Kidney (tissue), 13 donors: ENCODE measurements at regions not wholly inside any gene's neighbourhood (a gene's known extent, or its start where the extent isn't known, plus 50 kb on each side); places are given as distances from the start of the nearest gene placed in this dataset.
"Not testable (repeated sequence)": the region's sequence is repeated elsewhere in the genome, so short reads cannot be mapped to it uniquely, and the experiment has no call there.

Source experiments
- DNase-seq, 5 donors: peaks; one replicate each; pipeline ENCODE4 v3.0.0-alpha.2; 2013 to 2020
- FAIRE-seq: peaks from 2 replicates; lab custom pipeline; 2012; peaks lifted over from hg19 to GRCh38; lab: Jason Lieb, UNC
- H3K27ac ChIP-seq, 2 donors: one replicate each; pipeline ENCODE4 v1.7.0; 2013; ENCODE audit warnings: low read depth in 2 of 2, low read length in 2 of 2, inconsistent platforms in 1 of 2
- H3K27me3 ChIP-seq: one replicate; pipeline ENCODE4 v1.7.1; 2013; ENCODE audit warnings: low read length, inconsistent platforms; ENCODE audit not compliant: control insufficient read depth, insufficient read depth
- H3K36me3 ChIP-seq, 3 donors: one replicate each; pipeline versions ENCODE4 v1.7.0 to v1.7.1; 2013; ENCODE audit warnings: low read length in 3 of 3, control low read depth in 1 of 3, inconsistent platforms in 1 of 3; ENCODE audit not compliant: insufficient read depth in 3 of 3, control insufficient read depth in 2 of 3
- H3K4me1 ChIP-seq, 3 donors: one replicate each; pipeline versions ENCODE4 v1.7.0 to v1.7.1; 2013; ENCODE audit warnings: low read length in 3 of 3, inconsistent platforms in 1 of 3, low read depth in 1 of 3; ENCODE audit not compliant: control insufficient read depth in 2 of 3, insufficient read depth in 2 of 3
- H3K4me3 ChIP-seq, 3 donors: one replicate each; pipeline versions ENCODE4 v1.7.0 to v1.8.1; 2013; ENCODE audit warnings: low read length in 3 of 3, control low read depth in 1 of 3, inconsistent platforms in 1 of 3
- H3K9ac ChIP-seq, 3 donors: one replicate each; pipeline versions ENCODE4 v1.7.0 to v1.7.1; 2013; ENCODE audit warnings: low read length in 3 of 3, control low read depth in 1 of 3, inconsistent platforms in 1 of 3
- H3K9me3 ChIP-seq, 3 donors: one replicate each; pipeline versions ENCODE4 v1.7.0 to v1.7.1; 2013; ENCODE audit warnings: low read length in 3 of 3, control low read depth in 1 of 3, inconsistent platforms in 1 of 3; ENCODE audit not compliant: control insufficient read depth in 2 of 3, insufficient read depth in 1 of 3
- intact Hi-C: fragments of 100-400 bp; cut with DNase I; formaldehyde crosslinking; loops from one replicate; pipeline ENCODE4 v1.11.1; 2022
- TF ChIP-seq, protein P1 (sequence below): IDR thresholded peaks from 3 replicates; pipeline ENCODE4 v1.5.1; 2012; ENCODE audit warnings: mild to moderate bottlenecking, moderate library complexity, borderline replicate concordance; ENCODE audit not compliant: insufficient read depth; ENCODE audit errors: extremely low read depth
- donor health status: control.
- donor health status: control.
- donor health status: control.
- donor health status: control.
- donor health status: control.
- donor health status: DM: yes; HTN: yes; CAD: no.
- donor health status: Normal renal cell carcinoma (clear cell type).

DNA sequence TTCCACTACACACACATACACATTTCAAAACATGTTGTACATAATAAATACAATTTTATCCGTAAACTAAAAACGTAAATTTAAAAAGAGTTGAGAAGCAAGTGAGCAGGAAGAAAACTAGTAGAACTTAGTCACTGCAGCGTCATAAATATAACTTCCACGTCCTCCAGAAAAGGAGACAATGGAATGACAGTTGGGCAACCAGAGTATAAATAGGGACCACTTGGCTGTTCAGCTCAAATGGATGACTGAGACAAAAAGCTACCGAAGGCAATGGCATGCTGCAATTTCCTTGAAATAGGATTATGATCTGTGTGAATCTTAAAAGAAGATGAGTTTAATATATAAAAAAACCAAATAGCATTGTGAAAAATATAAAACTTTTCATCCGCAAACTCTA lies 438.5 kb upstream of the RGMB start:
- Histone ChIP-seq H3K9me3 (peaks cover 0 to 3% (median 0%) of the 10 kb centered on the region in 3 donors), H3K4me1 (no peaks in the 10 kb centered on the region), H3K36me3 (no peaks in the 10 kb centered on the region), H3K27me3 (no peaks in the 10 kb centered on the region), H3K4me3 (no peak overlapping the region), H3K27ac (no peak overlapping the region), H3K9ac (no peak overlapping the region)
- TF ChIP-seq, protein P1, sequence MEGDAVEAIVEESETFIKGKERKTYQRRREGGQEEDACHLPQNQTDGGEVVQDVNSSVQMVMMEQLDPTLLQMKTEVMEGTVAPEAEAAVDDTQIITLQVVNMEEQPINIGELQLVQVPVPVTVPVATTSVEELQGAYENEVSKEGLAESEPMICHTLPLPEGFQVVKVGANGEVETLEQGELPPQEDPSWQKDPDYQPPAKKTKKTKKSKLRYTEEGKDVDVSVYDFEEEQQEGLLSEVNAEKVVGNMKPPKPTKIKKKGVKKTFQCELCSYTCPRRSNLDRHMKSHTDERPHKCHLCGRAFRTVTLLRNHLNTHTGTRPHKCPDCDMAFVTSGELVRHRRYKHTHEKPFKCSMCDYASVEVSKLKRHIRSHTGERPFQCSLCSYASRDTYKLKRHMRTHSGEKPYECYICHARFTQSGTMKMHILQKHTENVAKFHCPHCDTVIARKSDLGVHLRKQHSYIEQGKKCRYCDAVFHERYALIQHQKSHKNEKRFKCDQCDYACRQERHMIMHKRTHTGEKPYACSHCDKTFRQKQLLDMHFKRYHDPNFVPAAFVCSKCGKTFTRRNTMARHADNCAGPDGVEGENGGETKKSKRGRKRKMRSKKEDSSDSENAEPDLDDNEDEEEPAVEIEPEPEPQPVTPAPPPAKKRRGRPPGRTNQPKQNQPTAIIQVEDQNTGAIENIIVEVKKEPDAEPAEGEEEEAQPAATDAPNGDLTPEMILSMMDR: no peak
- DNase-seq (no peak), FAIRE-seq (no peak)
- intact Hi-C loops: no loop called here

DNA sequence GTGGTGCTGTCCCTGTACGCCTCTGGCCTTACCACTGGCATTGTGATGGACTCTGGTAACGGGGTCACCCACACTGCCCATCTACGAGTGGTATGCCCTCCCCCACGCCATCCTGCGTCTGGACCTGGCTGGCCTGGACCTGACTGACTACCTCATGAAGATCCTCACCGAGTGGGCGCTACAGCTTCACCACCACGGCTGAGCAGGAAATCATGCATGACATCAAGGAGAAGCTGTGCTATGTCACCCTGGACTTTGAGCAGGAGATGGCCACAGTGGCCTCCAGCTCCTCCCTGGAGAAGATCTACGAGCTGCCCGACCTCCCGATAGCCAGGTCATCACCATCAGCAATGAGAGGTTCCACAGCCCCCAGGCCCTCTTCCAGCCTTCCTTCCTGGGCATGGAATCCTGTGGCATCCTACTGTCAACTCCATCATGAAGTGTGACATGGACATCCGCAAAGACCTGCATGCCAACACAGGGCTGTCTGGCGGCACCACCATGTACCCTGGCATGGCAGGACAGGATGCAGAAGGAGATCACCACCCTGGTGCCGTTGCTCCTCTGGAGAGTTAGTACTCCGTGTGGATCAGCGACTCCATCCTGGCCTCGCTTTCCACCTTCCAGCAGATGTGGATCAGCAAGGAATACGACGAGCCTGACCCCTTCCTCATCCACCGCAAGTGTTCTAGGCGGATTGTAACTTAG lies 434.2 kb upstream of the RGMB start:
- Histone ChIP-seq H3K9ac (no peak overlapping the region), H3K4me3 (no peak overlapping the region), H3K36me3 (no peaks in the 10 kb centered on the region), H3K27me3 (no peaks in the 10 kb centered on the region), H3K9me3 (no peaks in the 10 kb centered on the region), H3K27ac (no peak overlapping the region), H3K4me1 (no peaks in the 10 kb centered on the region)
- TF ChIP-seq, protein P1: no peak
- no peak for DNase-seq
- FAIRE-seq: no peak
- intact Hi-C loops: no loop called here

GRCh38 chr5:98341038-98342032 lies 432.1 kb upstream of the RGMB start:
- H3K9ac ChIP-seq: no peak overlapping the region
- no peak for FAIRE-seq
- peak in 2 of 5 donors; percentile 10 to 40 for DNase-seq
- no peak overlapping the region for H3K27ac ChIP-seq
- no peaks in the 10 kb centered on the region for H3K9me3 ChIP-seq
- H3K27me3 ChIP-seq: no peaks in the 10 kb centered on the region
- TF ChIP-seq, protein P1: no peak
- no peaks in the 10 kb centered on the region for H3K4me1 ChIP-seq
- no peak overlapping the region for H3K4me3 ChIP-seq
- intact Hi-C loops: no loop called here
- H3K36me3 ChIP-seq: no peaks in the 10 kb centered on the region

DNA sequence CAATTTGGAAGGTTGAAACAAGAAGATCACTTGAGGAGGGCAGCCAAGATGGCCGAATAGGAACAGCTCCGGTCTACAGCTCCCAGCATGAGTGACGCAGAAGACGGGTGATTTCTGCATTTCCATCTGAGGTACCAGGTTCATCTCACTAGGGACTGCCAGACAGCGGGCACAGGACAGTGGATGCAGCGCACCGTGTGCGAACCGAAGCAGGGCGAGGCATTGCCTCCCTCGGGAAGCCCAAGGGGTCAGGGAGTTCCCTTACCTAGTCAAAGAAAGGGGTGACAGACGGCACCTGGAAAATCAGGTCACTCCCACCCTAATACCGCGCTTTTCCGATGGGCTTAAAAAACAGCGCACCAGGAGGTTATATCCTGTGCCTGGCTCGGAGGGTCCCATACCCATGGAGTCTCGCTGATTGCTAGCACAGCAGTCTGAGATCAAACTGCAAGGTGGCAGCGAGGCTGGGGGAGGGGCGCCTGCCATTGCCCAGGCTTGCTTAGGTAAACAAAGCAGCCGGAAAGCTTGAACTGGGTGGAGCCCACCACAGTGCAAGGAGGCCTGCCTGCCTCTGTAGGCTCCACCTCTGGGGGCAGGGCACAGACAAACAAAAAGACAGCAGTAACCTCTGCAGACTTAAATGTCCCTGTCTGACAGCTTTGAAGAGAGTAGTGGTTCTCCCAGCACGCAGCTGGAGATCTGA lies 430.4 kb upstream of the RGMB start:
- H3K36me3 ChIP-seq, H3K27ac ChIP-seq, FAIRE-seq, intact Hi-C loops, H3K4me1 ChIP-seq, H3K4me3 ChIP-seq, H3K27me3 ChIP-seq, H3K9ac ChIP-seq, H3K9me3 ChIP-seq: not testable (repeated sequence)
- DNase-seq: peak in 1 of 5 donors; percentile 33
